22Rv1 (cell line): ENCODE measurements at regions not wholly inside any gene's neighbourhood (a gene's known extent, or its start where the extent isn't known, plus 50 kb on each side); places are given as distances from the start of the nearest gene placed in this dataset.

Experiments used
- ZFX ChIP-seq: fragments of 450-650 bp; IDR thresholded peaks from 2 replicates; pipeline ENCODE4 v1.6.1; 2017; ENCODE audit warnings: antibody characterized with exemption, borderline replicate concordance
- TF ChIP-seq, protein P1 (sequence below): fragments of 450-650 bp; IDR thresholded peaks from 2 replicates; pipeline ENCODE4 v1.5.1; 2017; ENCODE audit warnings: mild to moderate bottlenecking

DNA sequence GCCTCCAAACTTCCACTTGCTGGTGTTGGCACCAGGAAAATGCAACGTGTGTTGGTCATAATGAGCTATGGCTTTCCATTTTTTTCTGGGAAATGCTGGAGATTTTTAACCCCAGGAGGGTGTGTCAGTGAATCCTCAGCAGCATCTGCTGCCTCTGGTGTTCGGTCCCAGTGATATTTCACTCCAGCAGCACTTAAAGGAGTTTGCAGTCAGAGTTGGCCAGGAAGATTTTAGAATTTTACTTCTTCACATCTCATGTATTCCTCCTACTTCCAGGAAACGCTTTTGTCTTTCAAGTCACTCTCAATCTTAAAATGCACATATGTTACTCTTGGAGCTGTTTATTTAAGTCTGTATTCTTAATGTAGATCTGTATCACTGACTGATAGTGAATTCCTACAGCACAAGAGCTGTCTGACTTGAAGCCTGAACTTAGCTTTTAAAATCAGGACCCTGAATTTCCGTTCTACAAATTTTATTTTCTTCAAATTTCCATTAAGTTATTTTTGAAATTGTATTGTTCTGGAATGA, 903.4 kb upstream of the SLC10A2 start:
- TF ChIP-seq, protein P1, sequence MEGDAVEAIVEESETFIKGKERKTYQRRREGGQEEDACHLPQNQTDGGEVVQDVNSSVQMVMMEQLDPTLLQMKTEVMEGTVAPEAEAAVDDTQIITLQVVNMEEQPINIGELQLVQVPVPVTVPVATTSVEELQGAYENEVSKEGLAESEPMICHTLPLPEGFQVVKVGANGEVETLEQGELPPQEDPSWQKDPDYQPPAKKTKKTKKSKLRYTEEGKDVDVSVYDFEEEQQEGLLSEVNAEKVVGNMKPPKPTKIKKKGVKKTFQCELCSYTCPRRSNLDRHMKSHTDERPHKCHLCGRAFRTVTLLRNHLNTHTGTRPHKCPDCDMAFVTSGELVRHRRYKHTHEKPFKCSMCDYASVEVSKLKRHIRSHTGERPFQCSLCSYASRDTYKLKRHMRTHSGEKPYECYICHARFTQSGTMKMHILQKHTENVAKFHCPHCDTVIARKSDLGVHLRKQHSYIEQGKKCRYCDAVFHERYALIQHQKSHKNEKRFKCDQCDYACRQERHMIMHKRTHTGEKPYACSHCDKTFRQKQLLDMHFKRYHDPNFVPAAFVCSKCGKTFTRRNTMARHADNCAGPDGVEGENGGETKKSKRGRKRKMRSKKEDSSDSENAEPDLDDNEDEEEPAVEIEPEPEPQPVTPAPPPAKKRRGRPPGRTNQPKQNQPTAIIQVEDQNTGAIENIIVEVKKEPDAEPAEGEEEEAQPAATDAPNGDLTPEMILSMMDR: no peak
- TF ChIP-seq ZFX: no peak
